ENCODE measurements at regions not wholly inside any gene's neighbourhood (a gene's known extent, or its start where the extent isn't known, plus 50 kb on each side); places are given as distances from the start of the nearest gene placed in this dataset.

DNA sequence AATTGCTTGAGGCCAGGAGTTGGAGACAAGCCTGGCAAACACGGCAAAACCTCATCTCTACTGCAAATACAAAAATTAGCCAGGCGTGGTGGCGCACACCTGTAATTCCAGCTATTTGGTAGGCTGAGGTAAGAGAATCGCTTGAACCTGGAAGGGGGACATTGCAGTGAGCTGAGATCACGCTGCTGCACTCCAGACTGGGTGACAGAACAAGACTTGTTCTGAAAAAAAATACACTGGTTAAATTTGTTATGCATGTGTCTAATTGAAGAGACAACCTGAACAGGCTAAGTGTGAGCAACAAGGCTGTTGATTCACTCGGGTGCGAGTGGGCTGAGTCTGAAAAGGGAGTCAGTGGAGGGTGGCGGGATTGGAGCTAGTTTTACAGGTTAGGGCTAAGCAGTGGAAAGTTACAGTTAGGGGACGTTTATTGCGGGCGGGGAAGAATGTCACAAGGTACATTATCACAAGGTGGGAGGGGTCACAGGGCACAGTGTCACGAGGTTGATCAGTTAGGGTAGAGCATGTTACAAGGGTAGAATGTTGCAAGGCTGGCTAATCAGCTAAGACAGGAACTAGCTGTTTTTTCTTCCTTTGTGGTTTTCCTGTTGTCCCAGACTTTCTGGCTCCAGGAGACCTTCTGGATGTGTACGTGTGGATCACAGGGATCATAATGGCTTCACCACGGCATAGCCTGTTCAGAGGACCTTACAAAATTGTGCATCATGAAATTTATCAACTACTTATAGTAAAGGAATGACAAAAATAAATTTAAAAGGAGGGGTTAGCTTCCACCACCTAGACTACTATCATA lies 115.8 kb downstream of the NAA11 start (continued):
- TF ChIP-seq U2AF1 (optimal IDR thresholded peaks at IDR 0.05; ENCODE audit: low read depth, low read length) = no peak
- 0 out of 2 replicates have a peak, but pooled peaks have one; percentile 80 for TF ChIP-seq HDGF (IDR thresholded peaks at IDR 0.05)
- no peak for TF ChIP-seq NELFE (IDR thresholded peaks at IDR 0.05; ENCODE audit: insufficient read depth, insufficient read length)
- TF ChIP-seq ZFPM2 (CRISPR knock-in tag; IDR thresholded peaks at IDR 0.05) = no peak
- TF ChIP-seq ARNT (IDR thresholded peaks at IDR 0.05) = peak; percentile 99 to 100
- peak; percentile 37; the same call in 1 of the 2 replicates for TF ChIP-seq STAT5A (IDR thresholded peaks at IDR 0.05; ENCODE audit: borderline replicate concordance, low read length)
- TF ChIP-seq MTA3 (IDR thresholded peaks at IDR 0.05; ENCODE audit: borderline replicate concordance) = peak; percentile 79; the same call in 1 of the 2 replicates
- no peak for TF ChIP-seq TCF7 (IDR thresholded peaks at IDR 0.05; ENCODE audit: borderline replicate concordance)
- TF ChIP-seq RCOR1 (IDR thresholded peaks at IDR 0.05; ENCODE audit: borderline replicate concordance in 1 of 2, low read depth in 2 of 2, low read length in 2 of 2) = peak in 1 of 2 experiments; percentile 51; a peak in 2 of 4 replicates
- no peak for TF ChIP-seq CHD1 (IDR thresholded peaks at IDR 0.05; ENCODE audit: low read length)
- TF ChIP-seq, protein P1, sequence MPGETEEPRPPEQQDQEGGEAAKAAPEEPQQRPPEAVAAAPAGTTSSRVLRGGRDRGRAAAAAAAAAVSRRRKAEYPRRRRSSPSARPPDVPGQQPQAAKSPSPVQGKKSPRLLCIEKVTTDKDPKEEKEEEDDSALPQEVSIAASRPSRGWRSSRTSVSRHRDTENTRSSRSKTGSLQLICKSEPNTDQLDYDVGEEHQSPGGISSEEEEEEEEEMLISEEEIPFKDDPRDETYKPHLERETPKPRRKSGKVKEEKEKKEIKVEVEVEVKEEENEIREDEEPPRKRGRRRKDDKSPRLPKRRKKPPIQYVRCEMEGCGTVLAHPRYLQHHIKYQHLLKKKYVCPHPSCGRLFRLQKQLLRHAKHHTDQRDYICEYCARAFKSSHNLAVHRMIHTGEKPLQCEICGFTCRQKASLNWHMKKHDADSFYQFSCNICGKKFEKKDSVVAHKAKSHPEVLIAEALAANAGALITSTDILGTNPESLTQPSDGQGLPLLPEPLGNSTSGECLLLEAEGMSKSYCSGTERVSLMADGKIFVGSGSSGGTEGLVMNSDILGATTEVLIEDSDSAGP (CRISPR knock-in tag; IDR thresholded peaks at IDR 0.05) = 0 out of 2 replicates have a peak, but pooled peaks have one; percentile 25
- no peak for TF ChIP-seq ZSCAN32 (CRISPR knock-in tag; IDR thresholded peaks at IDR 0.05)
- TF ChIP-seq BDP1 (IDR thresholded peaks at IDR 0.05; ENCODE audit: insufficient read depth, insufficient read length) = no peak
- TF ChIP-seq CBX3 (IDR thresholded peaks at IDR 0.05; ENCODE audit: borderline replicate concordance in 1 of 2, low read length in 2 of 2) = peak in 1 of 2 experiments; percentile 72; a peak in 1 of 3 replicates
- TF ChIP-seq, protein P2, sequence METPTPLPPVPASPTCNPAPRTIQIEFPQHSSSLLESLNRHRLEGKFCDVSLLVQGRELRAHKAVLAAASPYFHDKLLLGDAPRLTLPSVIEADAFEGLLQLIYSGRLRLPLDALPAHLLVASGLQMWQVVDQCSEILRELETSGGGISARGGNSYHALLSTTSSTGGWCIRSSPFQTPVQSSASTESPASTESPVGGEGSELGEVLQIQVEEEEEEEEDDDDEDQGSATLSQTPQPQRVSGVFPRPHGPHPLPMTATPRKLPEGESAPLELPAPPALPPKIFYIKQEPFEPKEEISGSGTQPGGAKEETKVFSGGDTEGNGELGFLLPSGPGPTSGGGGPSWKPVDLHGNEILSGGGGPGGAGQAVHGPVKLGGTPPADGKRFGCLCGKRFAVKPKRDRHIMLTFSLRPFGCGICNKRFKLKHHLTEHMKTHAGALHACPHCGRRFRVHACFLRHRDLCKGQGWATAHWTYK (CRISPR knock-in tag; IDR thresholded peaks at IDR 0.05) = peak; percentile 32; the same call in 1 of the 2 replicates
- TF ChIP-seq TARDBP (IDR thresholded peaks at IDR 0.05) = no peak
- 0 out of 2 replicates have a peak, but pooled peaks have one; percentile 14 for TF ChIP-seq ZNF41 (CRISPR knock-in tag; conservative IDR thresholded peaks at IDR 0.05)
- no peak for TF ChIP-seq ASH1L (IDR thresholded peaks at IDR 0.05; ENCODE audit: borderline replicate concordance, low read depth, partially characterized antibody)
- TF ChIP-seq HNRNPLL (IDR thresholded peaks at IDR 0.05; ENCODE audit: low read depth, low read length, poor library complexity, severe bottlenecking) = peak; percentile 59
- no peak for TF ChIP-seq TGIF2 (CRISPR knock-in tag; IDR thresholded peaks at IDR 0.05)
- no peak for TF ChIP-seq ZNF561 (CRISPR knock-in tag; conservative IDR thresholded peaks at IDR 0.05)
- peak; percentile 47 for TF ChIP-seq ELF1 (tag; IDR thresholded peaks at IDR 0.05)
- TF ChIP-seq ZNF175 (CRISPR knock-in tag; IDR thresholded peaks at IDR 0.05; ENCODE audit: low read depth) = peak; percentile 87; the same call in 1 of the 2 replicates
- peak; percentile 87 for TF ChIP-seq SOX6 (IDR thresholded peaks at IDR 0.05)
- 0 out of 2 replicates have a peak, but pooled peaks have one; percentile 26 for TF ChIP-seq E2F3 (CRISPR knock-in tag; IDR thresholded peaks at IDR 0.05)
- TF ChIP-seq ZNF274 (IDR thresholded peaks at IDR 0.05; ENCODE audit: borderline replicate concordance, low read depth, low read length) = no peak
- TF ChIP-seq ZNF174 (CRISPR knock-in tag; IDR thresholded peaks at IDR 0.05) = no peak
- TF ChIP-seq ZBTB17 (CRISPR knock-in tag; IDR thresholded peaks at IDR 0.05) = no peak
- TF ChIP-seq NFIC (IDR thresholded peaks at IDR 0.05) = peak; percentile 29; the same call in 1 of the 2 replicates

All from K562 (cell line).